ENCODE measurements at regions not wholly inside any gene's neighbourhood (a gene's known extent, or its start where the extent isn't known, plus 50 kb on each side); places are given as distances from the start of the nearest gene placed in this dataset.
A peak's percentile ranks its signal among the peaks of the same experiment; 100 is the strongest.

DNA sequence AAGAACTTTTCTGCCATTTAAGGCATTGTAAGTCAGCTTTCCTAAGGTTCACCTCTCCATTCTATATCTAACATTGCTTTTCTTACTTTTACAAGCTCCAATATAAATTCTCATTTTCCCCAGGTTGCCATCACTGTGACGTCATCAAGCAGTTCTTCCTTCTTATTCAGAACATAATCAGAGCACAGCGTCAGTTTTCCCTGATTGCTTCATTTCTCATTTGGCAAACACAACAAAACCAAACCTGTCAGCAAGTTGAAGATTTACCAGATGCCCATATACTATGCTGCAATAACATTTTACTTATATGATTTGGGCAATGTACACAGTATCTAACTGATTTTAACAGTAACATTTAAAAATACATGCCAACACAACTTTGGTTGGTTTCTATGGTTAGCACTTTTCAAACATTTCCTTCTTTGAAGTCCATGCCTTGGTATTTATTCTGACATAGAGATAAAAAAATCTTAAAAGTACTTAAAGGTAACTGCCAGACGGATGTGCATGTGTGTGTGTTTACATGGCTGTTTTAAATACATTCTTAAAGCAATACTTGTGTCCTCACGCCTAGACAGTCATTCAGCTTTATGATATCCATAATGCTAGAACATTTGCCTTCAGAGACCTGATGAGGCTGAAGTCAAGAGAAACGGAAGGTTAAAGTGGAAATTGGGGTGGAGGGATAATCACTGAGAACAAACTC lies 264.0 kb downstream of the KLF12 start:
- Histone ChIP-seq H3K4me3 (no peak overlapping the region), H3K9ac (ENCODE audit: low read depth in 2 of 2, low read length in 2 of 2) (no peak overlapping the region), H3K9me3 (no peaks in the 10 kb centered on the region), H3K36me3 (no peaks in the 10 kb centered on the region), H3K4me1 (no peaks in the 10 kb centered on the region), H3K27me3 (no peaks in the 10 kb centered on the region), H3K27ac (peak overlapping the region; percentile 12)
- peak; percentile 42 for DNase-seq
- TF ChIP-seq, protein P1, sequence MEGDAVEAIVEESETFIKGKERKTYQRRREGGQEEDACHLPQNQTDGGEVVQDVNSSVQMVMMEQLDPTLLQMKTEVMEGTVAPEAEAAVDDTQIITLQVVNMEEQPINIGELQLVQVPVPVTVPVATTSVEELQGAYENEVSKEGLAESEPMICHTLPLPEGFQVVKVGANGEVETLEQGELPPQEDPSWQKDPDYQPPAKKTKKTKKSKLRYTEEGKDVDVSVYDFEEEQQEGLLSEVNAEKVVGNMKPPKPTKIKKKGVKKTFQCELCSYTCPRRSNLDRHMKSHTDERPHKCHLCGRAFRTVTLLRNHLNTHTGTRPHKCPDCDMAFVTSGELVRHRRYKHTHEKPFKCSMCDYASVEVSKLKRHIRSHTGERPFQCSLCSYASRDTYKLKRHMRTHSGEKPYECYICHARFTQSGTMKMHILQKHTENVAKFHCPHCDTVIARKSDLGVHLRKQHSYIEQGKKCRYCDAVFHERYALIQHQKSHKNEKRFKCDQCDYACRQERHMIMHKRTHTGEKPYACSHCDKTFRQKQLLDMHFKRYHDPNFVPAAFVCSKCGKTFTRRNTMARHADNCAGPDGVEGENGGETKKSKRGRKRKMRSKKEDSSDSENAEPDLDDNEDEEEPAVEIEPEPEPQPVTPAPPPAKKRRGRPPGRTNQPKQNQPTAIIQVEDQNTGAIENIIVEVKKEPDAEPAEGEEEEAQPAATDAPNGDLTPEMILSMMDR (IDR thresholded peaks at IDR 0.05) = no peak
- intact Hi-C loops (cut with DNase I) = no loop called here

DNA sequence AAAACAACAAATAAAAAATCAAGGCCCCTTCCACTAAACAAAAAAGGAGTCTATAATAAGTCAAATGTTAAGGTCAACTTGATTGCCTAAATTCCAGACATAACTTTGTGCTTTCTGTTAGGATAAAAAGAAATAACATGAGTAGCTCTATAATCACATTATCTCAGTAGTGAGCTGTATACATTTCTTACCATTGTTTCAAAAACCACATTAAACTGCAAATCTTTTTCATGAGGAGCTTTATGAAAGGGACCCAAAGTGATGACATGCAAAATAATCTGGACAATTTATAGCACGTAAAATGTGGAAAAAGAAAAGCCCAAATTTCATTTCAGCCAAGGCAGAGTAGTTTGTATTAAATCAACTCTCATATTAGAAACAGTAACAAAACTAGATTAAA lies 269.2 kb downstream of the KLF12 start:
- TF ChIP-seq, protein P1 (IDR thresholded peaks at IDR 0.05) = no peak
- H3K4me1 ChIP-seq = no peaks in the 10 kb centered on the region
- intact Hi-C loops (cut with DNase I) = no loop called here

DNA sequence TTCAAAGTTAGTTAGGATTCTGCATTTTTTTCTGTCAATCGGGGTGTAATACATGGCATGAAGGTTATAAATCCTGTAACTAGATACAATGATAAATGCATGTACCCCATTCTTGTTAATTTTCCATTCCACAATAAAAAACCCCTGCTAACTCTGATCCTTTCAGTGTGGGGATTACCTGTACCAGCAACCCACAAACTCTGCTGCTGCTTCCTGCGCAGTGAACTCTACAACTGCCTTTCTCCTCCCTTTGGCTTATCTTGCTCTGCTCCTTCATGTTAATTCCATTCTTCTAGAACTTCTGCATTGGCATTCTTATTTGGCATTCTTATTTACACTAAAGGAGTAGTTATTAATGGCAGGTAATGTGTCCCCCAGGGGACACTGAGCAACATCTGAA lies 273.1 kb downstream of the KLF12 start:
- Histone ChIP-seq H3K9ac (ENCODE audit: low read depth in 2 of 2, low read length in 2 of 2) (no peak overlapping the region), H3K4me1 (no peaks in the 10 kb centered on the region), H3K4me3 (no peak overlapping the region), H3K36me3 (no peaks in the 10 kb centered on the region), H3K9me3 (no peaks in the 10 kb centered on the region), H3K27me3 (no peaks in the 10 kb centered on the region), H3K27ac (no peak overlapping the region)
- no peak for DNase-seq
- intact Hi-C loops (cut with DNase I) = no loop called here
- TF ChIP-seq, protein P1 (IDR thresholded peaks at IDR 0.05) = no peak

More for the DNA sequence above, 269.2 kb downstream of the KLF12 start:
- Histone ChIP-seq H3K27ac (no peak overlapping the region), H3K9ac (ENCODE audit: low read depth in 2 of 2, low read length in 2 of 2) (no peak overlapping the region), H3K4me3 (no peak overlapping the region), H3K27me3 (no peaks in the 10 kb centered on the region), H3K9me3 (no peaks in the 10 kb centered on the region), H3K36me3 (no peaks in the 10 kb centered on the region)
- no peak for DNase-seq

DNA sequence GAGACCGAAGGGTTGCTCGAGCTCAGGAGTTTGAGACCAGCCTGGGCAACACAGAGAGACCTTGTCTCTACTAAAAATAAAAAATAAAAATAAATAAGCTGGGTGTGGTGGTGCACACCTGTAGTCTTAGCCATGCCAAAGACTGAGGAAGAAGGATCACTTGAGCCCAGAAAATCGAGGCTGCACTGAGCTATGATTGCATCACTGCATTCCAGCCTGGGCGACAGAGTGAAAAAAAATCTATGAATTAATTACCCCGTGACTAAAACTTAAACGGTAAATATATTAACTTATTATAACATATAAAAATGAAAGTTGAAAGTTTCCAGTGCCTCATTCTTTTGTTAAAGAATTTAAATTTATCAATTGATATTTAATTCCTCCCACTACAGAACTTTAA lies 273.7 kb downstream of the KLF12 start:
- no peak for DNase-seq
- TF ChIP-seq, protein P1 (IDR thresholded peaks at IDR 0.05) = no peak
- intact Hi-C loops (cut with DNase I) = no loop called here

DNA sequence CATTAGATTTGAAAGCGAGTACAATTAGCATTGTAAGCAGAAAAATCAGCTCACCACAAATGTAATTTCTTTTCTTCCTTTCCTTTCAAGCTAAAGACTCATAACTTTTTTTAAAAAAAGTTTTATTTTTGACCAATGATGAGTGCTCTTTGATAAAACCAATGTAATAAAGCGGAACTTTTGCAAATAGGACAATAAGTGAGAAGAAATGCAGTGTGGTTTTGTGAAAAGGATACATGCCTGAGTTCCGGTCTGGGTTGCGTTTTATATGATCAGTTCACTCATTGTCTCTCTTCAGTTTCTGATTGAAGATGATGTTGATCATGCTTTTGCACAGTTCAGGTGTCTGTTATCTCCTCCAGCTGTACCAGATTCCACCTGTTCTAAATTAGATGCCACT lies 274.4 kb downstream of the KLF12 start:
- H3K36me3 ChIP-seq = no peaks in the 10 kb centered on the region
- no peak overlapping the region for H3K27ac ChIP-seq
- no peak overlapping the region for H3K9ac ChIP-seq (ENCODE audit: low read depth in 2 of 2, low read length in 2 of 2)
- no peaks in the 10 kb centered on the region for H3K27me3 ChIP-seq
- H3K9me3 ChIP-seq = no peaks in the 10 kb centered on the region
- no peak for DNase-seq
- H3K4me3 ChIP-seq = no peak overlapping the region
- no peaks in the 10 kb centered on the region for H3K4me1 ChIP-seq
- TF ChIP-seq, protein P1 (IDR thresholded peaks at IDR 0.05) = no peak
- intact Hi-C loops (cut with DNase I) = no loop called here

More for the DNA sequence above, 273.7 kb downstream of the KLF12 start:
- no peaks in the 10 kb centered on the region for H3K4me1 ChIP-seq
- no peaks in the 10 kb centered on the region for H3K36me3 ChIP-seq
- no peak overlapping the region for H3K4me3 ChIP-seq
- no peaks in the 10 kb centered on the region for H3K27me3 ChIP-seq
- no peaks in the 10 kb centered on the region for H3K9me3 ChIP-seq
- no peak overlapping the region for H3K9ac ChIP-seq (ENCODE audit: low read depth in 2 of 2, low read length in 2 of 2)
- no peak overlapping the region for H3K27ac ChIP-seq

All from colonic mucosa (tissue), 4 donors.